ENCODE measurements at regions not wholly inside any gene's neighbourhood (a gene's known extent, or its start where the extent isn't known, plus 50 kb on each side); places are given as distances from the start of the nearest gene placed in this dataset.

DNA sequence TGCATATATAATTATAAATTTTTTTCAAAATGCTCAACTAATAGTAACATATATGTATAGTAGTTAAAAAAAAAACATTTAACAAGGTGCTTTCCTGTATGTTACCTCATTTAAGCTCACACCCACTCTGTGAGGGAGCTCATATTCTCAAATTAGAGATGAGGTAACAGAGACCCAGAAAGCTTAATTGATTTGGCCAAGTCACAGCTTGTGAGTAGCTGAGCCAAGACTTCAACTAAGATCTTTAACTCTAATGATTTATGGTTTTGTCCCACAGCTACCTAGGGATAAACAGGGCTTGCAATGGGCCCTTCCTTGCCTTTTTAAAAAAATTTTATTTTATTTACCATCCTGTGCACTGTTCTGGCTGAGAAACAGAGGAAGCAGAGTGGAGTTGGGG lies 230.0 kb upstream of the GOLIM4 start:
- no peak for TF ChIP-seq POLR2A (IDR thresholded peaks at IDR 0.05)
- TF ChIP-seq, protein P1, sequence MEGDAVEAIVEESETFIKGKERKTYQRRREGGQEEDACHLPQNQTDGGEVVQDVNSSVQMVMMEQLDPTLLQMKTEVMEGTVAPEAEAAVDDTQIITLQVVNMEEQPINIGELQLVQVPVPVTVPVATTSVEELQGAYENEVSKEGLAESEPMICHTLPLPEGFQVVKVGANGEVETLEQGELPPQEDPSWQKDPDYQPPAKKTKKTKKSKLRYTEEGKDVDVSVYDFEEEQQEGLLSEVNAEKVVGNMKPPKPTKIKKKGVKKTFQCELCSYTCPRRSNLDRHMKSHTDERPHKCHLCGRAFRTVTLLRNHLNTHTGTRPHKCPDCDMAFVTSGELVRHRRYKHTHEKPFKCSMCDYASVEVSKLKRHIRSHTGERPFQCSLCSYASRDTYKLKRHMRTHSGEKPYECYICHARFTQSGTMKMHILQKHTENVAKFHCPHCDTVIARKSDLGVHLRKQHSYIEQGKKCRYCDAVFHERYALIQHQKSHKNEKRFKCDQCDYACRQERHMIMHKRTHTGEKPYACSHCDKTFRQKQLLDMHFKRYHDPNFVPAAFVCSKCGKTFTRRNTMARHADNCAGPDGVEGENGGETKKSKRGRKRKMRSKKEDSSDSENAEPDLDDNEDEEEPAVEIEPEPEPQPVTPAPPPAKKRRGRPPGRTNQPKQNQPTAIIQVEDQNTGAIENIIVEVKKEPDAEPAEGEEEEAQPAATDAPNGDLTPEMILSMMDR (IDR thresholded peaks at IDR 0.05): no peak

DNA sequence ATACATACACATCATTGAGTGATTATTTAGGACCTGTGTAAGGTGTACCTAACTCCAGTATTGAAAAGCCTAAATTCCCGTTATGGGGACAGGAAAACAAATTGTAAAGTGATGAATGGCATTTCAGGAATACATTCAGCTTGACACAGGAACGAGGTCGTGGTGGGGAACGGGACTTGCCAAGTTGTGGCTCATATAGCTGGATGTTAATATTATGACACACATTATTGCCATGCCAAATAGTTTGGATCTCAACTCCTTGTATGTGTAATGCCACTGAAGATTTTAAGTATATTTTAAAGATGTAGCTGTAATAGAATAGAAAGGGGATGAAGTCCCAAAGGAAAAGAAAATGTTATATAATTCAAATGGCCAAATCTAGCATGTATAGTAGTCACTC lies 227.2 kb upstream of the GOLIM4 start:
- intact Hi-C loops (cut with DNase I; ENCODE audit: low total_unique reads): no loop called here
- 28 to 33% methylated on average over 4 of the region's 4 CpGs for WGBS, 2 donors
- no peak for DNase-seq (ENCODE audit: low spot score in 2 of 2)
- TF ChIP-seq POLR2A (IDR thresholded peaks at IDR 0.05): no peak
- TF ChIP-seq, protein P1 (IDR thresholded peaks at IDR 0.05): no peak
- no peak overlapping the region for H3K4me3 ChIP-seq (ENCODE audit: low read depth, poor library complexity, severe bottlenecking)

More for the DNA sequence above, 230.0 kb upstream of the GOLIM4 start:
- intact Hi-C loops (cut with DNase I; ENCODE audit: low total_unique reads): no loop called here
- DNase-seq (ENCODE audit: low spot score in 2 of 2): no peak
- no peak overlapping the region for H3K4me3 ChIP-seq (ENCODE audit: low read depth, poor library complexity, severe bottlenecking)

DNA sequence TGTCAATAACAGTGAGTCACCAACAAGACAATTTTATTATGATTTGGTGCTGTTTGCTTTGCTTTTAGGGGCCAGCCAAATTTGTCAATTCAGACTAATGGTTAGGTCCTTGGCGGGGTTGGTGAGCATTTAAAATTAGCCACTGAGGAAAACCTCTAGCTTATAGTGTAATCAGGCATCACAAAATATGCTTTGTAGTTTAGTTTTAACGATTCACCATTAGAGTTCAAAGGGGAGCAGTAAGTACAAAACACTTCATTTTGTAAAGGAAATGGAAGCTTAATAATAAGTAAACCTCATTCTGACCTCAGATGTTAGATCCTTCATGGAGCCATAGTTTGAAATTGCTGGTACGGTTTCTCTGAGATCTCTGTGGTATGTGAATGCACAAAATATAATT lies 218.4 kb upstream of the GOLIM4 start:
- intact Hi-C loops (cut with DNase I; ENCODE audit: low total_unique reads): no loop called here

DNA sequence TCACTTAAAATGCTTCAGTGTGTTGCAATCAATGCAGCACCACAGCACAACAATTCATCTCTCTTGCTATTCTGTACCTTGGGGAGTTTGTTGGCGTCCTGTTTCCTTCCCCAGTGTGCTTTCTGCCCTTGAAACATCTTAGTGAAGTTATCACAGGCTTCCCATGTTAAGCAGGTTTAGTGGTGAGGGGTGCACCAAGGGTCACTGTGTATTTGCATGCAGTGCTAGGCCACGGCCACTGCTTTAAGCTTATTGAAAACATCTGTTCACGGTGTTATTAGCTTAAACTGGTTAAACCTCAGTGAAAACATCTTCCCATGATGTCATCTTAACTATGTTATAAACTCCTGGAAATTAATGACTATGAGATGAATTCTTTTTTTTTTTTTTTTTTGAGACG lies 217.3 kb upstream of the GOLIM4 start:
- 56 to 58% methylated on average over 4 of the region's 4 CpGs for WGBS, 2 donors
- H3K4me3 ChIP-seq (ENCODE audit: low read depth, poor library complexity, severe bottlenecking): no peak overlapping the region
- intact Hi-C loops (cut with DNase I; ENCODE audit: low total_unique reads): no loop called here
- TF ChIP-seq, protein P1 (IDR thresholded peaks at IDR 0.05): no peak
- no peak for TF ChIP-seq POLR2A (IDR thresholded peaks at IDR 0.05)
- no peak for DNase-seq (ENCODE audit: low spot score in 2 of 2)

More for the DNA sequence above, 218.4 kb upstream of the GOLIM4 start:
- no peak for DNase-seq (ENCODE audit: low spot score in 2 of 2)
- TF ChIP-seq, protein P1 (IDR thresholded peaks at IDR 0.05): no peak
- TF ChIP-seq POLR2A (IDR thresholded peaks at IDR 0.05): no peak
- no peak overlapping the region for H3K4me3 ChIP-seq (ENCODE audit: low read depth, poor library complexity, severe bottlenecking)
- WGBS, 2 donors: 70 to 81% methylated on average over 3 of the region's 3 CpGs

DNA sequence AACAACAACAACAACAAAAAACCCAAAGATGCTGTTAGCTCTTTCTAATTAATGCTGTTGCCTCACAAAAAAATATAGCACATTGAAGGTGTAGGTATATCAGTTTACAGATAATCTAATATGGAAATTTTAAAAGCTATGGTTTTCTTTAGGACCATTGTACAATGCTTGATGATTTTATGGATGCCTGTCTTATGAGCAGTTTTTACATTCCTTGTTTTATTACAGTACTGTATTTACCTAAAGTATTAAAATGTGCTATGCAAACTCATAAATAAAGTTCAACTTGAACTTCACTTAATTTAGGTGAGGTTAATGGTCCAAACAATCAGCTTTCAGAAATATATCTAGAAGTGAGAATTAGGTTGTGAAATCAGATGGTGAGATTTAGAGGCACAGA lies 212.2 kb upstream of the GOLIM4 start:
- no peak for TF ChIP-seq POLR2A (IDR thresholded peaks at IDR 0.05)
- TF ChIP-seq, protein P1 (IDR thresholded peaks at IDR 0.05): no peak
- intact Hi-C loops (cut with DNase I; ENCODE audit: low total_unique reads): no loop called here
- DNase-seq (ENCODE audit: low spot score in 2 of 2): no peak
- no peak overlapping the region for H3K4me3 ChIP-seq (ENCODE audit: low read depth, poor library complexity, severe bottlenecking)

DNA sequence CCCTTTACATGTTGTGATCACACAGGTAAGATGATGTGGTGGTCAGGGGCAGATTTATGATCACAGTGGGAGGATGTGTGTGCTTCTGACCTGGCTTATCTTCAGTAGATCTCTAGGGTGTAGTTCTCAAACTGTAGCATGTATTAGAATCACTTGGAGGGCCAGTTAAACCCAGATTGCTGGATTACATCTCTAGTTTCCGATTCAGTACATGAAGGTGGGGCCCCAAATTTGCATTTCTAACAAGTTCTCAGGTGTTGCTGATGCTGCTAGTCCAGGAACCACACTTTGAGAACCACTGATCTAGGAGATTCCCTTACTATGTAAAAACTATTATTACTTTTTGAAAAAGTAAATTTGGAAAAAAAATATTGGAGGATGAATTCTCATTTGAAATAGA lies 199.3 kb upstream of the GOLIM4 start:
- no peak overlapping the region for H3K4me3 ChIP-seq (ENCODE audit: low read depth, poor library complexity, severe bottlenecking)
- intact Hi-C loops (cut with DNase I; ENCODE audit: low total_unique reads): no loop called here
- no peak for DNase-seq (ENCODE audit: low spot score in 2 of 2)
- TF ChIP-seq POLR2A (IDR thresholded peaks at IDR 0.05): no peak
- TF ChIP-seq, protein P1 (IDR thresholded peaks at IDR 0.05): no peak
- WGBS, 2 donors: 17 to 50% methylated on average over 1 of the region's 1 CpG
